ENCODE measurements at regions not wholly inside any gene's neighbourhood (a gene's known extent, or its start where the extent isn't known, plus 50 kb on each side); places are given as distances from the start of the nearest gene placed in this dataset.

DNA sequence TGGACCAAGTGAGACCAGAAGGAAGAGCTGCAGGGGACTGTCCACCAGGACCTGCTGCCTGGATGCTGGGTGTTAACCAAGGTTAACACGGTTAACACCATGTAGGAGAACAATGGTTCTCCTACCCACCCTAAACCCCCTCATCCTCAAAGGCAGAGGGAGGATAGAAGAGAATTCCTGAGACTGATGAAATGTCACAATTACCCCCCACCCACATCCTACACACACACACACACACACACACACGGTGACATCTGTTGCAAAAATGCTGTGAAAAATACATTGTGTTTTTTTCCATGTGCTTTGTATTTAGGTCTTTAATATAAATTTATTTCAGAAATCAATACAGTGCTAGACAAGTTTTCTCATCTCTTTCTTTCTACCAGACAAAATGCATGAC is 113.9 kb upstream of the HES1 start:
- TF ChIP-seq, protein P1, sequence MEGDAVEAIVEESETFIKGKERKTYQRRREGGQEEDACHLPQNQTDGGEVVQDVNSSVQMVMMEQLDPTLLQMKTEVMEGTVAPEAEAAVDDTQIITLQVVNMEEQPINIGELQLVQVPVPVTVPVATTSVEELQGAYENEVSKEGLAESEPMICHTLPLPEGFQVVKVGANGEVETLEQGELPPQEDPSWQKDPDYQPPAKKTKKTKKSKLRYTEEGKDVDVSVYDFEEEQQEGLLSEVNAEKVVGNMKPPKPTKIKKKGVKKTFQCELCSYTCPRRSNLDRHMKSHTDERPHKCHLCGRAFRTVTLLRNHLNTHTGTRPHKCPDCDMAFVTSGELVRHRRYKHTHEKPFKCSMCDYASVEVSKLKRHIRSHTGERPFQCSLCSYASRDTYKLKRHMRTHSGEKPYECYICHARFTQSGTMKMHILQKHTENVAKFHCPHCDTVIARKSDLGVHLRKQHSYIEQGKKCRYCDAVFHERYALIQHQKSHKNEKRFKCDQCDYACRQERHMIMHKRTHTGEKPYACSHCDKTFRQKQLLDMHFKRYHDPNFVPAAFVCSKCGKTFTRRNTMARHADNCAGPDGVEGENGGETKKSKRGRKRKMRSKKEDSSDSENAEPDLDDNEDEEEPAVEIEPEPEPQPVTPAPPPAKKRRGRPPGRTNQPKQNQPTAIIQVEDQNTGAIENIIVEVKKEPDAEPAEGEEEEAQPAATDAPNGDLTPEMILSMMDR (IDR thresholded peaks at IDR 0.05) = no peak
- TF ChIP-seq POLR2A (IDR thresholded peaks at IDR 0.05) = no peak
